Inferior parietal cortex (tissue), 1 donor: ENCODE measurements at regions not wholly inside any gene's neighbourhood (a gene's known extent, or its start where the extent isn't known, plus 50 kb on each side); places are given as distances from the start of the nearest gene placed in this dataset.
"Not testable (repeated sequence)": the region's sequence is repeated elsewhere in the genome, so short reads cannot be mapped to it uniquely, and the experiment has no call there.

ENCODE experiments used
- DNase-seq: peaks from one replicate; pipeline ENCODE4 v3.0.0-alpha.2; 2016; ENCODE audit errors: extremely low spot score

GRCh38 chr13:69101841-69102240 is 1005.8 kb upstream of the ATXN8OS start:
- no peak for DNase-seq

GRCh38 chr13:69094485-69094884 is 1013.1 kb upstream of the ATXN8OS start:
- no peak for DNase-seq

DNA sequence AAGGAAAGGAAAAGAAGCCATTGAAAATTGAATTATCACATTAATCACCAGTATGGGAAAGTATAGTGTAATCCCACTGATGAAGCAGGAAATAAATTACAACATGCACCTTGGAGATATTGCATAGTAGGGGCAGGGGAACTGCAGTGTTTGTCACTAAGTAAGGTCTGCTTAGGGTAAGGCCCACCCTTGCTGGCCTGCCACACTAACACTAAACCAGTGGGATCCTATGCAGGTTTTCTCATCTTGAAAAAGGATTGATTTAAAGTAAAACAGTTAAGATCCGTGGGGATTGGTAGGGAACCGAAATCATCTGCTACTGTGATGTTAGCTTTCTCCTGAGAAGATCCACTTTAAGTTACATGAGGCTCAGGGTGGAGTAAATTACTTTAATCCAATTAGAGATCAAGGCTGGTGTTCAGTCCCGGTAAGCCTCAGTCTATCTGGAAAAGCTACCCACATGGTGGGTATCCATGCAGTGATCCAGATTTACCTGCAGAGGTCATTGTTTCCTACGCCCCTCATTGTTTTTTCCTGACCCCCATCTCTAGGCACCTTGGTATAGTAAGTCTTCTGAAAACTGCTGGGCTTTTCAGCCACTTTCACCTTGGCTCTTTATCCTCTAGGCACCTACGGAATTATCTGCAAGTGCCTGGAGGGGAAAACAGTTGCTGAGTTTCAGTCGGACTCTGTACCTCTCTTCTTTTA is 1014.9 kb upstream of the ATXN8OS start:
- no peak for DNase-seq

DNA sequence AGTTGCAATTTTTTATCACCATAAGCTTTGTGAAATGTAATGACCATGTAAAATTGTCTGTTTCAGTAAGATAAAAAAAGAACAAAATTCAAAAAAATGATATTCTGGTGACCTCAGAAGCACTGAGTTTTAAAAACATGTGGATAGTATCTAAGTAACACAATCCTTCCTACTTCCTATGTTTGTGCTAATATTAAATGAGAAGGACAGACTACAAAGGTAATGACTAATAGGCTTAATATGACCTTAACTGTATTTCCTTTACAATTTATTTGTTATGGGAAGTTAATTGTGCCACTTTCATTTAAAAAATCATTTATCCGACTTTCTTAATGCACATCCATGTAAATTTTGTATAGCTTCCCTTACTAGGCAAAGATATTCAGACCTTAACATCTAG is 1030.4 kb upstream of the ATXN8OS start:
- DNase-seq, result no peak

GRCh38 chr13:69069554-69070133 is 1038.0 kb upstream of the ATXN8OS start:
- DNase-seq, result no peak

- DNase-seq, result no peak
These were observed 1056.9 kb upstream of the ATXN8OS start for GRCh38 chr13:69050696-69051095.

GRCh38 chr13:69044629-69045028 is 1063.0 kb upstream of the ATXN8OS start:
- no peak for DNase-seq

DNA sequence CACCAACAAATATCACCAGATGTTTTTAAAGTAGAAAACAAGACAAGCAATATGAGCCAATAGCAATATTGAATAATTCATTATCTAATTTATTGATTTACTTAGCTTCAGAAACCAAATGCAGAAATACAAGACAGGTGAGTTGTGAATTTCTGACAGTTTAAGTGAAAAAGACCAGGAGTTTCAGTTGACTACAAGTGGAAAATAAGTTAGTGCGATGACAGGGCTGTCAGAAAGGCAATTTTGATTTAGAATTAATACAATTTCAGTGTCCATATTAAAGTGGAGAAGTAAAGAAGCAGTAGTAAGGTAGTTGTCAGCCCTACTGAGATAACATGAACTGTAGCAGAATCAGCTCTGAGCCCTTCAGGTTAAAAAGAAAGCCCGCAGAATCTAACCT is 1066.7 kb upstream of the ATXN8OS start:
- no peak for DNase-seq

GRCh38 chr13:69035771-69036170 is 1071.9 kb upstream of the ATXN8OS start:
- no peak for DNase-seq

DNA sequence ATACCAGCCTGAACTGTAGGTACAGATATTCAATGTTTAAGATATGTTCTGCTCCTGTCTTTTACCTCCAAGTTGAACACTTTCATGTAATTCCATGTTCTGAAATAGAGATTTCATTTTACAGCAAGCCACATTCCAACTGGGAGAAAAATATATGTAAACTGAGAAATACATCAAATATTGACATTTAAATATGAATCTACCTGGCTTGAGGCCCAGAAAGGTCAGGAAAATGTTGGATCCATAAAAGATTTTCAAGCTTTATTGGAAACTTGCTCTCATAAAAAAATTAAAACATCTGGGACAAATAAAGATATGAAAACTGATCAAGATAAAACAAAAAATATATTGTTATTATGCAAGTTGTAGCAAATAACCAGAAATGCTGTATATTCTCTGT is 1078.7 kb upstream of the ATXN8OS start:
- DNase-seq, result no peak

GRCh38 chr13:69020120-69020519 is 1087.5 kb upstream of the ATXN8OS start:
- no peak for DNase-seq

DNA sequence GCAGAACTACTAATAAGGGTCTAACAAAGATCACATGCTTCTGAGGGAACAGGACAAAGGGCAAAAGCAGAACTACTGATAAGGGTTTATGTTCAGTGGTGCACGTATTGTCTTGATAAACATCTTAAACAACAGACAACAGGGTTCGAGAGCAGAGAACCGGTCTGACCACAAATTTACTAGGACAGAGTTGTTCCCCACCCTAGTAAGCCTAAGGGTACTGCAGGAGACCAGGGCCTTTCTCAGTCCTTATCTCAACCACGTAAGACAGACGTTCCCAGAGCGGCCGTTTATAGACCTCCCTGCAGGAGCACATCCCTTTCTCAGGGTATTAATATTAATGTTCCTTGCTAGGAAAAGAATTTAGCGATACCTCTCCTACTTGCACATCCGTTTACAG is 1089.5 kb upstream of the ATXN8OS start:
- not testable (repeated sequence) for DNase-seq

DNA sequence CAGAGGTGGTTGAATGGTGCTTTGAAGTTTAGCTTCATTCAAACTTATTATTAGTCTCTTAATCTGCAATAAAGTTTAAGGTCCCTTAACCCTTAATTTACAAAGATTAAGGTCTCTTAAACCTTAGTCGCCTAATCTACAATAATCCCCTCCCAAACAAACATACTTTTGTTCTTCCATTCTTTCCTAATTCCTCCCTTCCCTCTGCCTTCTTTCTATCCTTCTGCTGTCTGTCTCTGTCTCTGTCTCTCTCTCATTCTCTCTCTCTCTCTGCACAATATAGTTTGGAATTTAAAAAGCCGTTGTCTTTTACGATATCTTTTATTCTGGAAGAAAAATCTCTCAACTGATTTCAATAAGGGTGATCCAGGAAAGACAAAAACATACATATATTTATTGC is 1096.8 kb upstream of the ATXN8OS start:
- DNase-seq, result no peak

GRCh38 chr13:69008499-69008898 is 1099.1 kb upstream of the ATXN8OS start:
- no peak for DNase-seq

DNA sequence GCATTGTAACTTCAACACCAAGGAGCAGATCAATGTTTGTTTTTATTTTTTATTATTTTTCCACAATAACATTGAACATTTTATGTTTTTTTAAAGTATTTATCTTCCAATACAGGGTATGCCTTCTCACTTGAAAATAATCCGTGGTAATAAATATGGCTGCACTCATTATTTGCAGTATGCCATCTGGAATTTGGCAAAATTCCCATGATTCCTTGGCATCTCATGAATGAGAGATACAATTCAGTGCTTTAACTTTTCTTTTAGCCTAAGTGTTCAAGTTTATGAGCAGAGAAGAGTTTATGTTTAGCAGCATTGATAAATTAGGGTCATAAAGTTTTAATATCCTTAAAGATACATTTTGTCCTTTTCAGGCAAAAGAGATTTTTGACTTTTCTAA is 1109.6 kb upstream of the ATXN8OS start:
- no peak for DNase-seq

DNA sequence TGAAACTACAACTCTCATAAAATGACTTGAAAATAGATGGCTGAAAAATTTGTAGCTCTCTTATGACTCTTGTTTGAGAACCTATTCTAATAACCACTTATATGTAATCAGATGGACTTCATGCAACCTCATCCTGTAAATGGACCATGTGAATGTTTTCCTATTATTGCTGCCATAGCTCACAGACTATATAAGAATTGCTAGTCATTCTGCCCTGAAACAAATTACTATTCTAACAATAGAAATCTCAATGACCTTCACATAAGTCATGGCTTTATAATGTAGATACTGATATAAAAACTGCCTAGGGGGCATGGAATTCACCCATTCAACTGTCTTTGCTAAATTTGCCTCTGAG is 1111.0 kb upstream of the ATXN8OS start:
- DNase-seq, result no peak

GRCh38 chr13:68995972-68996667 is 1111.5 kb upstream of the ATXN8OS start:
- no peak for DNase-seq

DNA sequence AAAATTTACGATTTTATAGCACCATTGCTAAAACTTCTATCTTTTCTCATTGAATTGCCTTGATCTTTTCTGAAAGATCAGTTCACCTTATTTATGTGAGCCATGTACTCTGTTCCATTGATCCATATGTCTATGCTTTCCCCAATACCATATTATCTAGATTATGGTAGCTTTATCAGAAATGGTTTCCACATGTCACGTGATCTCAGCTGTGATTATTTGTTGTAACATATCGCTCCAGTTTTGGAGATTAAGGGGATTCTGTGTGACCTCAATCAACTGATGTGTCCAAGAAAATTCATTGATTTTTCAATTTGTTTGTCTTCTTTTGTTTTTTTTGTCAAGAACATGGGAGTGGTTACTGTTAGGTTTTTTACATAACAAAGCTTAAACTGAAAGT is 1114.5 kb upstream of the ATXN8OS start:
- DNase-seq, result no peak

DNA sequence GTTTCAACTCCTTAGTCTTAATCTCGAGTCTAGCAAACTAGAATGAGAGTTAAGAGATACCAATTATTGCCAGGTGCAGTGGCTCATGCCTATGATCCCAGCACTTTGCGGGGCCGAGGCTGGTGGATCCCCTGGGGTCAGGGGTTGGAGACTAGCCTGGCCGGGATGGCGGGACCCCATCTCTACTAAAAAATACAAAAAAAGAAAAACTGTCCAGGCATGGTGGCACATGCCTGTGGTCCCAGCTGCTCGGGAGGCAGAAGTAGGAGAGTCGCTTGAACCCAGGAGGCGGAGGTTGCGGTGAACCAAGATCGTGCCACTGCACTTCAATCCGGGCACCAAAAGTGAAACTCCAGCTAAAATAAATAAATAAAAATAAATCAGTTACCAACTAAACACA is 1119.5 kb upstream of the ATXN8OS start:
- DNase-seq, result no peak

DNA sequence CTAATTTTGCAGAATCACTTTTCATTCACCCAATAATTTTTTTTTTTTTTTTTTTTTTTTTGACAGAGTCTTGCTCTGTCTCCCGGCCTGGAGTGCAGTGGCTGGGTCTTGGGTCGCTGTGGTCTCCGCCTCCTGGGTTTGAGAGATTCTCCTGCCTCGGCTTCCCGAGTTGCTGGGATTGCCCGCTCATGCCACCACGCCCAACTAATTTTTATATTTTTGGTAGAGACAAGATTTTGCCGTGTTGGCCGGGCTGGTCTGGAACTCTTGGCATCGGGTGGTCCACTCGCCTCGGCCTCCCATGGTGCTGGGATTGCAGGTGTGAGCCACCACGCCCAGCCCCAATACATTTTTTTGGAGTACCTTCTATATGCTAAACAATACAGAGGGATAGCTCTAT is 1120.0 kb upstream of the ATXN8OS start:
- no peak for DNase-seq

DNA sequence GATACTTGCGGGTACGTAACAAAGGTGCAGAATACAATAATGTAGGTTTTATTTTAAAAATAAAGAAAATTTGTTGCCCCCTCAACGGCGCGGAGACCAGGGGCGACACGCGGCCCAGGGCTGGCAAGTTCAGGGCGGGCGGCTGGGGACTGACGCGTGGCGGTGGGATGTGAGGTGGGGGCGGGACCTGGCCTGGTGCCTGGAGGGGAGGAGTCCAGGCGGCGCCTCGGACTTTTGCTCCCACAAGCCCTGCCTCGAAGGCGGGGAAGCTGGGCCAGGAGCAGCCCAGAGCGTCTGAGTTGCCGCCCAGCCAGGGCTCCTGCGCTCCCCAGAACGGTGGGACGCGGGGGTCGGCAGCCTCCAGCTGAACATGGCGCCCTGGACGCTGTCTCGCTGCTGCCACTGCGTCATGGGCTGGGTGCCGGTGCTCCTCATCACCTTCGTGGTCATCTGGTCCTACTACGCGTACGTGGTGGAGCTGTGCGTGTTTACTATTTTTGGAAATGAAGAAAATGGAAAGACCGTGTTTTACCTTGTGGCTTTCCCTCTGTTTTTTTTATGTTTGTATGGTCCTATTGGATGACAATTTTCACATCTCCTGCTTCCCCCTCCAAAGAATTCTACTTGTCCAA is 1122.8 kb upstream of the ATXN8OS start:
- no peak for DNase-seq

GRCh38 chr13:68982961-68983619 is 1124.5 kb upstream of the ATXN8OS start:
- no peak for DNase-seq
